ENCODE measurements at regions not wholly inside any gene's neighbourhood (a gene's known extent, or its start where the extent isn't known, plus 50 kb on each side); places are given as distances from the start of the nearest gene placed in this dataset.

GRCh38 chr18:25630682-25631081 is 278.7 kb upstream of the ZNF521 start:
- TF ChIP-seq, protein P1, sequence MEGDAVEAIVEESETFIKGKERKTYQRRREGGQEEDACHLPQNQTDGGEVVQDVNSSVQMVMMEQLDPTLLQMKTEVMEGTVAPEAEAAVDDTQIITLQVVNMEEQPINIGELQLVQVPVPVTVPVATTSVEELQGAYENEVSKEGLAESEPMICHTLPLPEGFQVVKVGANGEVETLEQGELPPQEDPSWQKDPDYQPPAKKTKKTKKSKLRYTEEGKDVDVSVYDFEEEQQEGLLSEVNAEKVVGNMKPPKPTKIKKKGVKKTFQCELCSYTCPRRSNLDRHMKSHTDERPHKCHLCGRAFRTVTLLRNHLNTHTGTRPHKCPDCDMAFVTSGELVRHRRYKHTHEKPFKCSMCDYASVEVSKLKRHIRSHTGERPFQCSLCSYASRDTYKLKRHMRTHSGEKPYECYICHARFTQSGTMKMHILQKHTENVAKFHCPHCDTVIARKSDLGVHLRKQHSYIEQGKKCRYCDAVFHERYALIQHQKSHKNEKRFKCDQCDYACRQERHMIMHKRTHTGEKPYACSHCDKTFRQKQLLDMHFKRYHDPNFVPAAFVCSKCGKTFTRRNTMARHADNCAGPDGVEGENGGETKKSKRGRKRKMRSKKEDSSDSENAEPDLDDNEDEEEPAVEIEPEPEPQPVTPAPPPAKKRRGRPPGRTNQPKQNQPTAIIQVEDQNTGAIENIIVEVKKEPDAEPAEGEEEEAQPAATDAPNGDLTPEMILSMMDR (IDR thresholded peaks at IDR 0.05), result no peak
- TF ChIP-seq POLR2AphosphoS5 (IDR thresholded peaks at IDR 0.05), result no peak
- TF ChIP-seq EP300 (IDR thresholded peaks at IDR 0.05; ENCODE audit: low read depth), result no peak

Measured in transverse colon (tissue), 4 donors.